OCI-LY7 (cell line): ENCODE measurements at regions not wholly inside any gene's neighbourhood (a gene's known extent, or its start where the extent isn't known, plus 50 kb on each side); places are given as distances from the start of the nearest gene placed in this dataset.
"Not testable (repeated sequence)": the region's sequence is repeated elsewhere in the genome, so short reads cannot be mapped to it uniquely, and the experiment has no call there.

Source experiments
- BruUV-seq: library from RNA; stranded (reverse); fragments of 400-500 nt; replicated peaks from 2 replicates; lab custom pipeline; 2021; lab: Mats Ljungman, UMichigan
- CTCF ChIA-PET: fragments of 300-600 bp; sonication (Branson Sonifier 250); formaldehyde crosslinking; loops from one replicate; lab custom pipeline; 2022; ENCODE audit warnings: antibody characterized with exemption; ENCODE audit not compliant: unreplicated experiment; lab: Charles Lee
- POLR2A ChIA-PET: fragments of 300-600 bp; sonication (Branson Sonifier 250); formaldehyde crosslinking; loops from one replicate; lab custom pipeline; 2022; ENCODE audit warnings: antibody characterized with exemption; lab: Charles Lee
- DNase-seq: peaks from one replicate; pipeline ENCODE4 v3.0.0-alpha.2; 2015; ENCODE audit warnings: low spot score
- H2AFZ ChIP-seq: fragments of 200-600 bp; sonication (generic), shearing (Covaris generic); 2 replicates; pipeline ENCODE4 v1.6.1; 2014; ENCODE audit warnings: mild to moderate bottlenecking, antibody characterized with exemption, low read length, moderate library complexity
- H3K27ac ChIP-seq: fragments of 200-600 bp; sonication (generic); 2 replicates; pipeline ENCODE4 v1.5.1; 2014; ENCODE audit warnings: mixed run types, low read depth, mild to moderate bottlenecking, moderate library complexity, low read length, inconsistent platforms; ENCODE audit not compliant: poor library complexity, severe bottlenecking
- H3K36me3 ChIP-seq: fragments of 200-600 bp; sonication (generic); 2 replicates; pipeline ENCODE4 v1.6.1; 2014; ENCODE audit warnings: mild to moderate bottlenecking, antibody characterized with exemption, low read length, moderate library complexity, mixed read lengths; ENCODE audit not compliant: insufficient read depth
- H3K4me1 ChIP-seq: fragments of 200-600 bp; sonication (generic); 2 replicates; pipeline ENCODE4 v1.5.1; 2014; ENCODE audit warnings: mild to moderate bottlenecking, low read length; ENCODE audit not compliant: insufficient read depth, poor library complexity, severe bottlenecking
- H3K4me2 ChIP-seq: fragments of 200-600 bp; sonication (generic); 2 replicates; pipeline ENCODE4 v1.6.1; 2014; ENCODE audit warnings: mild to moderate bottlenecking, low read length
- H3K4me3 ChIP-seq: fragments of 200-600 bp; sonication (generic); 2 replicates; pipeline ENCODE4 v1.5.1; 2014; ENCODE audit warnings: mild to moderate bottlenecking, low read depth, low read length; ENCODE audit not compliant: poor library complexity, severe bottlenecking
- H3K79me2 ChIP-seq: fragments of 200-600 bp; sonication (generic); 2 replicates; pipeline ENCODE4 v1.6.1; 2016; ENCODE audit warnings: low read depth, mild to moderate bottlenecking, low read length, moderate library complexity, mixed read lengths; ENCODE audit not compliant: insufficient read depth
- H3K9me2 ChIP-seq: fragments of 200-600 bp; sonication (generic); 2 replicates; pipeline ENCODE4 v1.6.1; 2016; ENCODE audit warnings: mild to moderate bottlenecking, low read length, mixed read lengths; ENCODE audit not compliant: insufficient read depth
- H3K9me3 ChIP-seq: fragments of 200-600 bp; sonication (generic); 2 replicates; pipeline ENCODE4 v1.6.1; 2014; ENCODE audit warnings: mild to moderate bottlenecking, mixed run types, low read length, mixed read lengths
- H4K20me1 ChIP-seq: fragments of 200-600 bp; sonication (generic); 2 replicates; pipeline ENCODE4 v1.6.1; 2014; ENCODE audit warnings: mild to moderate bottlenecking, antibody characterized with exemption, low read length, moderate library complexity, mixed read lengths; ENCODE audit not compliant: insufficient read depth
- intact Hi-C: fragments of 100-400 bp; cut with micrococcal nuclease; formaldehyde crosslinking; loops from one replicate; pipeline ENCODE4 v1.10.0; 2022; ENCODE audit not compliant: unreplicated experiment

DNA sequence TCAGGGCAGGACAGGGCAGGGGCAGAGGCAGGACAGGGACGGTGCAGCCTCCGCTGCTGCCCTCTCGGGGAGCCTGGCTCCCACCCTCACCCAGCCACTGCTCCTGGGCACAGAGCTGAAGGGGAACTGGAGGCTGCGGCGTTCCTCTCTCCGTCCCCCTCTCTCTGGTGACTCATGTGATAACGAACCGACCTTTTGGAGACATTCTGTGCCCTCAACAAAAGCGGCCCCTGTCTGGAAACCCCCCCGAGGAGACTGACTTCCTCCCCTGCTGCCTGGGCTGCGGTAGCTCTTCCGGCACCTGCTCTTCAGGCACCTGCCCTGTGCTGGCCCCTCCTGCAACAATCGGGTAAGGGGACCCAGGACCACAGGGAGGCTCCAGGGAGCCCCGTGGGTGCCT, 5419.6 kb upstream of the TPTE start:
- H3K27ac ChIP-seq = peak overlapping the region; percentile 58
- H3K79me2 ChIP-seq, H3K9me2 ChIP-seq, H2AFZ ChIP-seq, POLR2A ChIA-PET, H3K36me3 ChIP-seq, intact Hi-C loops, H3K9me3 ChIP-seq, BruUV-seq, CTCF ChIA-PET, H4K20me1 ChIP-seq: not testable (repeated sequence)
- DNase-seq = peak; percentile 83
- peaks cover 15% of the 10 kb centered on the region for H3K4me1 ChIP-seq
- peak overlapping the region; percentile 34 for H3K4me3 ChIP-seq
- peak overlapping the region; percentile 39; the same call in 1 of the 2 replicates for H3K4me2 ChIP-seq

DNA sequence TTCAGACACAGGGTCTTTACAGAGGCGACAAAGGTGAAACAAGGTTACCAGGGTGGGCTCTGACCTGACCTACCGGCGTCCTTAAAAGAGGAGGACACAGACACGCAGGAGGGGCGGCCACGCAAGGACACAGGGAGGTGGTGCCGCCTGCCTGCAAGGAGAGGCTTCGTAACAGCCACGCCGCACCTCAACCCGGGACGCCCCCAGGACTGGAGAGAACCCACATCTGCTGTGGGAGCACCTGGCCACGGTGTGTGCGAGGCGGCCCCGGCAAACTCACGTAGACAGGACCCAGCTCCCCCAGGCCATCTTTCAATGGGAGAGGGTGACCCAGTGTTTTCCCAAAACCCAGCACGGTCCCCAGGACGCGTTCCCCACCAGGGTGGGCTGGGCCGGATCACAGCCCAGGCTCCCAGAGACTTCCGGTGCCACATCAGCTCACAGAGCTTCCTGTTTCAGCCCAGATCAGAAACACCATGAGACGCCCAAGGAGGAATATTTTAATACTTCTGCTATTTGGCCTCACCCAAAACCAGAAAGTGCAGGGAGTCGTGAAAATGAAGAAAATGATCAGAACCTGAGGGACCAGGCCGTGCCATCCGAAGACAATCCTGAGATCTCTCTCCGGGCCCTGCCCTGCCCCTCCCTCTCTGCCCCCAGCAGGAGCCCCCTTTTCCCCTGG, 5417.4 kb upstream of the TPTE start:
- H3K27ac ChIP-seq = peak overlapping the region; percentile 75
- DNase-seq, CTCF ChIA-PET, POLR2A ChIA-PET, H3K36me3 ChIP-seq, H4K20me1 ChIP-seq, H3K9me3 ChIP-seq, H3K9me2 ChIP-seq, H2AFZ ChIP-seq, intact Hi-C loops, BruUV-seq, H3K79me2 ChIP-seq: not testable (repeated sequence)
- peak overlapping the region; percentile 52; the same call in 1 of the 2 replicates for H3K4me2 ChIP-seq
- peaks cover 21% of the 10 kb centered on the region for H3K4me1 ChIP-seq
- H3K4me3 ChIP-seq = peak overlapping the region; percentile 44

DNA sequence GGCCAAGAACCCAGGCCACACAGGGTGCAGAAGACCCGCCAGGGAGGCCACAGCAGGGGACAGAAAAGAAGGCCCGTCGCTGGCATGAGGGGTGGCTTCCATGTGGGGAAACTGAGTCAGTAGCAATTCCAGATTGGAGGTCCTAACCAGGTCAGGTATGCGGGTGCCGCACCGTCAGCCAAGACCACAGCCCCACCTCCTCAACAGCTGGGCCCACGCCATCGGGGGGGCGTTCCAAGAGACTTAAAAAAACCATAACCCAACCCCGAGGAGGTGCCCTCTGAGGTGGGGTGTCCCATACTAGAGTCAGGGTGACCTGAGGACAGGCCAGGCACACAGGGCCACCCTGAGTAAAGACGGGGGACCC, 5416.8 kb upstream of the TPTE start:
- peaks cover 21% of the 10 kb centered on the region for H3K4me1 ChIP-seq
- H3K4me3 ChIP-seq, H3K79me2 ChIP-seq, H3K9me3 ChIP-seq, H3K9me2 ChIP-seq, H2AFZ ChIP-seq, POLR2A ChIA-PET, H3K36me3 ChIP-seq, CTCF ChIA-PET, H4K20me1 ChIP-seq, intact Hi-C loops, DNase-seq: not testable (repeated sequence)
- H3K27ac ChIP-seq = peak overlapping the region; percentile 75
- BruUV-seq = TSS peak; percentile 63
- 0 out of 2 replicates have a peak overlapping the region, but pooled peaks have one; percentile 52 for H3K4me2 ChIP-seq

DNA sequence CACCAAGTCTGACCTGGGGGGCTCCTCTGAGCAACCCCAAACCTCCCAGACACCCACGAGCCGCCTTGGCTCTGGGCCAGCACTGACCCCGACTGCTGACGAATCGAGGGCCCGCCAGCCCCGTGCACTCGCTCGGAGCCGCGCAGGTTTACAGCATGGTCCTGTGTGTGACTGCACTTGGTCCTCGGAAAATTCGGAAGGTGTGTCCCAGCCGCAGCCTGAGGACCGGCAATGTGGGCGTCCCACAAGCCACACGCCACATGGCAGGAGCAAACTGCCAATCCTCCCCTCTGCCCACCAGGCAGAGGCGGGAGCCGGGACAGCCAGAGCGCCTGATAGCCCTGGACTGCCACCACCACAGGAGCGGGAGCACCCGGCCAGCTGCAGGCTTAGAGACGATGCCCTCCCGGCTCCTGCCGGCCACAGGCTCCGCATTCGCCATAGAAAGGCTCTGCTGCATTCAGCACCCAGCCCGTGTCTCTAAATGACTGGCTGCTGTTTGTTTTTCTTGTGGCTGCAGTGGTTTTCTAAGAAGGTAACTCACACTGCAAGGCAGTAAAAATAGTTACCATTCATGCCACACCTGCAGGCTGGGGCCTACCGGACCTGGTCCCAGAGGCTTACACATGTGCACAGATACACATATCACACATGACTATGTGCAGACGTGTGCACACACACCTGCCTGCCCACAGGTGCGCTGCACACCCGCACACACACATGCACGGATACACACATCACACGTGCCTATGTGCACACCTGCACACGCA, 5415.3 kb upstream of the TPTE start:
- H3K9me2 ChIP-seq, H3K79me2 ChIP-seq, H3K36me3 ChIP-seq, intact Hi-C loops, BruUV-seq, H3K9me3 ChIP-seq, H4K20me1 ChIP-seq, CTCF ChIA-PET, POLR2A ChIA-PET, H2AFZ ChIP-seq, H3K4me3 ChIP-seq: not testable (repeated sequence)
- peaks cover 21% of the 10 kb centered on the region for H3K4me1 ChIP-seq
- peak overlapping the region; percentile 55 for H3K4me2 ChIP-seq
- peak overlapping the region; percentile 86 for H3K27ac ChIP-seq
- DNase-seq = peak; percentile 33

DNA sequence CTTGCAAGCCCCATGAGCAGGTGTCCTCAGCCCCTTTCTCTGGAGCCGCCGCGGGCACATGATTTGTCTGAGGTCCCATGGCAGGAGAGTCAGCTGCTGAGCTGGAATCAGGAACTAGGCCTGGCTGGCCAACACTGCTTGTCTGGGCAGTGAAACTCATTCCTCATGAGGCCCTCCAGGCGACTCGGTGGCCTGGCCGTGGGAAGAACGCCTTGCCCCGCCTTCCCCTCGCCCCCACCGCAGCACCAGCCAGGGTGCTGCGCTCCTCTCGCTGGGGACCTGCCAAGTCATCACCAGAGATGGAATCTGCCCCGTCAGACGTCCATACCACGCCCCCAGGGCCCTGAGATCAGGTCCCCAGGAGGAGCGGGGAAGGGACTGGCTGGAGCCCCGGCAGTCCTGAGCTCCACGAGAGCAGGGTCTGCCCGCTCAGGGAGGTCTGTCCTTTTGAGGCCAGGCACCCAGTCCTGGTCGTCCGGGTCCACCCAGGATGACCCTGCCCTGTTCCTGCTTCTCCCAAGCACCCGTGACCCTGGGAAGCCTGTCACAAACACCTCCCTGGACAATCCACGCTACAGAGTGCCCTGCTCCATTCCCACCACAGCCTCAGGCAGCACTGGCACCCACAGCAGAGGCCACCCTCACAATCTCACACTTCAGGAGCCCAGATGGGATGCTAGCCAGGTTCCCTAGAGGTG, 5414.5 kb upstream of the TPTE start:
- H3K79me2 ChIP-seq, H2AFZ ChIP-seq, BruUV-seq, H3K9me2 ChIP-seq, H3K4me2 ChIP-seq, POLR2A ChIA-PET, CTCF ChIA-PET, DNase-seq, H3K9me3 ChIP-seq, H3K36me3 ChIP-seq, H3K4me3 ChIP-seq, intact Hi-C loops, H4K20me1 ChIP-seq: not testable (repeated sequence)
- H3K4me1 ChIP-seq = peaks cover 21% of the 10 kb centered on the region
- H3K27ac ChIP-seq = peak overlapping the region; percentile 71

GRCh38 chr21:5107637-5108036, 5413.7 kb upstream of the TPTE start:
- H3K9me2 ChIP-seq, H3K4me2 ChIP-seq, H3K79me2 ChIP-seq, H3K4me3 ChIP-seq, BruUV-seq, POLR2A ChIA-PET, CTCF ChIA-PET, H3K9me3 ChIP-seq, H3K27ac ChIP-seq, DNase-seq, H3K36me3 ChIP-seq, H4K20me1 ChIP-seq, H2AFZ ChIP-seq, intact Hi-C loops: not testable (repeated sequence)
- peaks cover 21% of the 10 kb centered on the region for H3K4me1 ChIP-seq
